GM21526 (cell line): ENCODE measurements at regions not wholly inside any gene's neighbourhood (a gene's known extent, or its start where the extent isn't known, plus 50 kb on each side); places are given as distances from the start of the nearest gene placed in this dataset.
A peak's percentile ranks its signal among the peaks of the same experiment; 100 is the strongest.
"Not testable (repeated sequence)": the region's sequence is repeated elsewhere in the genome, so short reads cannot be mapped to it uniquely, and the experiment has no call there.

Experiments
- ATAC-seq: cut with Tn5 transposase; IDR thresholded peaks from one replicate; pipeline ENCODE4 v1.9.1; 2021; ENCODE audit warnings: moderate library complexity; ENCODE audit not compliant: unreplicated experiment, low FRiP score

DNA sequence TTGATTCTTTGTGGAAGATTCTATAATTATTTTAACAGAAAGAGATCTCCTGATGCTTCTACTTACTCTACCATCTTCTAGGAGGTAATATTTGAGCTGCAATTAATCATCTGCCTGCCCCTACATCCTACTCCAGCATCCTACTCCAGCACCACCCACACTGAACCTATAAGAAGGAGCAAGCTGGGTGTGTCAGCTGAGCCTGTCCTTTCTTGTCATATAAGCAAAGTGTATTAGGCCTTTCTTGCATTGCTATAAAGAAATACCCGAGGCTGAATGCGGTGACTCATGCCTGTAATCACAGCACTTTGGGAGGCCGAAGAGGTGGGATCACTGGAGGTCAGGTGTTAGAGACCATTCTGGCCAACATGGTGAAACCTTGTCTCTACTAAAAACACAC lies 84.2 kb upstream of the ARG1 start:
- ATAC-seq = no peak

DNA sequence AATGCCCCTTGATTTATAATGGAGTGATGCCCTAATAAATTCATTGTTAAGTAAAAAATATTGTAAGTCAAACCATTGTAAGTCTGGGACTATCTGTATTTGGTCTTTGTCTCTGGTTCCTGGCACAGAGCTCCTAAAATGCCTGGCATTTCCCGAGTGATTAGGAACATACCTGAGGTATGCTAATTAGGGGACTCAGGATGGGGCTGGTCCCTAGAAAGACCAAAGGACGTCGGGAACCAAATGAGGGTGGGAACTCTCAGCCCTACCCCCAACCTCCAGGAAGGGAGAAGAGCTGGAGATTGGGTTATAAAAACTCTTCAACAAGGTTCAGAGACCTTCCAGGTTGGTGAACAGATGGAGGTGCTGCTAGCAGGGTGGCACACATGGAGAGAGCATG lies 82.6 kb upstream of the ARG1 start:
- ATAC-seq = no peak

DNA sequence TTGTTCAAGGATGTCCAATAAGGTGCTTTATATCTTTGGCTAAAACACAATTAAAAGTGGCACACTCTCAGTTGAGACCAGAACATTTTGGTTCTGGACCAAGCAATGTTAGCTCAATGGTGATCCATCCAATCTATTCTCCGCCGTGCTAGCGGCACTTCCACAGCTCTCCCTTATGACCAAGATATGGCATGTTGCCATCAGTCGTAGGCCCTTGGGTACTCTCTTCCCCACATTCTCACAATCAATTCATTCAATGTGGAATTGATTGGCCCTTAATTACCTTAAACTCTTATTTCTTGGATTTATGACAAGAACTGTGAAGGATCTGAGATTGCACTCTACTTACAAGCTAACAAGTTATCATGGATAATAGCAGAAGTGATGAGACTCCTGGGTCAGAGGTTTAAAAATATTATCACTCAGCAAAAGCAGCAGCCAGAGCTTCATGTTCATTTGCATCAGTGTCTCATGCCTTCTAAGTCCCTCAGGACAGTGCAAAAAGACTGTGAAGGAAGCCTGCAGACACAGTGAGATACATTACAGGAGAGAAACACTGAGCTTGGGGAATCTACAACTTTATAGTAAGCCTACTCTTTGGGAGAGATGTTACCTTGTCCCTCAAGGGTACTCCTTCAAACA lies 80.0 kb upstream of the ARG1 start:
- ATAC-seq = no peak

DNA sequence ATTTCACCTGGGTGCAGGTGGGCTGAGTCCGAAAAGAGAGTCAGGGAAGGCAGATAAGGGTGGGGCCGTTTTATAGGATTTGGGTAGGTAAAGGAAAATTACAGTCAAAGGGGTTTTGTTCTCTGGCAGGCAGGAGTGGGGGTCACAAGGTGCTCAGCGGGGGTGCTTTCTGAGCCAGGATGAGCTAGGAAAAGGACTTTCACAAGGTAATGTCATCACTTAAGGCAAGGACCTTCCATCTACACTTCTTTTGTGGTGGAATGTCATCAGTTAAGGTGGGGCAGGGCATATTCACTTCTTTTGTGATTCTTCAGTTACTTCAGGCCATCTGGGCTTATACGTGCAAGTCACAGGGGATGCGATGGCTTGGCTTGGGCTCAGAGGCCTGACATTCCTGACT lies 68.6 kb upstream of the ARG1 start:
- ATAC-seq = not testable (repeated sequence)

DNA sequence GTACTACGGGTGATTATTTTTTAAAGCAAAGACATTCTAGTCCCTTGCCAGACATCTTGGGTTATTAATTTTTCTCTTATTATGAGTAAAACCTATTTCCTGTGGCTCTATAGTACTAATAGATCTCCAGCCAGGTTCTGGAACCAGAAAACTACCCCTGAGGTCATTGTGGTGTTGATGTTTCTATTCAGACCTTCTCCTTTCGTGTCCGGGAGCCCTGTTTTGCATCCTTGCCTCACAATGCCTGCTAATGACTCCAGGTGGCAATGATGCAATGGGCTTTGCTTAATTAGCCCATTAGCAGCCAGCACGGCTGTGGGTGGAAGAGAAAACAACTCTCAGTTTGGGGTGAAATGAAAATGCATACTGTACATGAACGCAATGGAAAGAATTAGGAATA lies 62.9 kb upstream of the ARG1 start:
- peak; percentile 96 for ATAC-seq

DNA sequence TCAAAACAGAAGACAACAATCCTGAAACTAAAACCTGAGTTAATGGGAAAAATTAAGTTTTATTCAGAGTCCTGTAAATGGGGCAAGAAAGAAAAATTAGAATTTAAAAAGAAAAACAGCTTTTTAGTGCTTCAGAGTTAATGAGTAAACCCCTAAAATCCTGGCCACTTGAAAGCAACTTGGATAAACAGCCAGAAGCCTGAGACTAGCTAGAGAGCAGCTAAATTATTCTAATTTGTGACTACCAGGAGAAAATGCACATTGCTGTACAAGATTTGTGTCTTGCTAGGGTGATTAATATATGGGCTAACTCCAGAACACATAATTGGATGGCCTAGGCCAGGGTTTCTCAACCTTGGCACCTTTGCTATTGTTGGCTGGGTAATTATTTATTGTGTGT lies 62.4 kb upstream of the ARG1 start:
- ATAC-seq = no peak

DNA sequence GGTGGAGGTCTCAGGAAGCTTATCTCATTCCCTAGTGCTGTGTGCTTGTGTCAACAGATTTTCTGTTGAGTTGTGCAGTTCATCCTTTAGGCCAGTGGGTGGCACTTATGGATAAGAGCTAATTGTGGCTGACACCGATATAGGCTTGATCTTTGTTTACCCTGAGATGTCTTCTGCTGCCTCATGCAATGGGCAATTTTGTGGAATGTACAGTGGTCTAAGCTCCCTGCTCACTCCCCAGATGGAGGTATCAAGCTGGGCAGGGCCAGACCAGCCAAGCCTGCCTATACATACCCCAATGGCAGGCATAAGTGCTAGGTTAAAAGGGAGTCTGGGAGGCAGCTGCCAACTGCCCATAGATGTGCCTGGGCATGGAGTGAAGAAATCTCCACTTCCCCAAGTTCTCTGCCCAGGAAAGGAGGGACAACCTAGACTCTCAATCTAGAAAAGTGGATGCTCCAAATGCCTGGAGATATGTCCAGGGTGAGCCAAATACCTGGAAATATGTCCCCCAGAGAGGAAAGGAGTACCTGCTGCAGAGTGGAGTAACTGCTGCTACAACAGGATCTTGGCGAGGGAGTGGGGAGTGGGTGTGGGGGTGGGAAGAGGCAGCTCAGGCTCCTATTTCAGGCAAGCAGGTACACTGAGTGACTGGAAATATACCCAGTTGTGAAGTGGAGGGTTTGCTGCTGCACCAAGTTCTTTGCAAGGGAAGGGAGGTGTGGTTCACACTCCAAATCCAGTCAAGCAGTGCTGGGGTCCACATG lies 53.2 kb upstream of the ARG1 start:
- ATAC-seq = peak; percentile 98
